B cell (primary cell): ENCODE measurements at regions not wholly inside any gene's neighbourhood (a gene's known extent, or its start where the extent isn't known, plus 50 kb on each side); places are given as distances from the start of the nearest gene placed in this dataset.

Experiments
- ATAC-seq: fragments of 200-7000 bp; cut with Tn5 transposase; one replicate; pipeline ENCODE4 v1.10.0; 2021; ENCODE audit warnings: low read depth, mild to moderate bottlenecking, moderate number of reproducible peaks, moderate library complexity
- CTCF ChIA-PET: fragments of 350-600 bp; sonication (Branson Sonifier 250); formaldehyde crosslinking; loops from one replicate; lab custom pipeline; 2021; ENCODE audit warnings: antibody characterized with exemption, inconsistent platforms; lab: Charles Lee
- POLR2A ChIA-PET: fragments of 350-600 bp; sonication (Branson Sonifier 250); formaldehyde crosslinking; loops from one replicate; lab custom pipeline; 2021; ENCODE audit warnings: antibody characterized with exemption; lab: Charles Lee
- DNase-seq: peaks from one replicate; pipeline ENCODE4 v3.0.0; 2013
- H2AFZ ChIP-seq: 2 replicates; pipeline ENCODE4 v1.6.1; 2012; ENCODE audit warnings: mild to moderate bottlenecking, low read depth, low read length; ENCODE audit not compliant: insufficient read depth, poor library complexity, severe bottlenecking
- H3K27ac ChIP-seq, 2 donors: 1 replicate in 1 of 2; 2 replicates in 1 of 2; pipeline ENCODE4 v1.5.1; 2012 to 2013; ENCODE audit warnings: low read length in 2 of 2, mild to moderate bottlenecking in 2 of 2, moderate library complexity in 1 of 2
- H3K27me3 ChIP-seq, 4 experiments: fragments of 200-600 bp in 1 of 4; sonication (generic) in 1 of 4; replicated peaks in 1 of 4; 1 replicate in 2 of 4; 2 replicates in 2 of 4; pipeline versions ENCODE4 v1.6.1 to v1.7.0; 2013 to 2016; ENCODE audit warnings: low read length in 3 of 4, mild to moderate bottlenecking in 2 of 4, mixed read lengths in 1 of 4, moderate library complexity in 1 of 4; ENCODE audit not compliant: insufficient read depth in 4 of 4, control insufficient read depth in 3 of 4; ENCODE audit errors: control extremely low read depth in 1 of 4
- H3K36me3 ChIP-seq, 2 experiments: replicated peaks in 1 of 2; 1 replicate in 1 of 2; 2 replicates in 1 of 2; pipeline versions ENCODE4 v1.6.1 to v1.7.1; 2013; ENCODE audit warnings: low read length in 1 of 2; ENCODE audit not compliant: insufficient read depth in 2 of 2, control insufficient read depth in 1 of 2; ENCODE audit errors: control extremely low read depth in 1 of 2, extremely low read depth in 1 of 2
- H3K4me1 ChIP-seq, 2 donors: fragments of 200-600 bp in 1 of 2; sonication (generic) in 1 of 2; 1 replicate in 1 of 2; 2 replicates in 1 of 2; pipeline versions ENCODE4 v1.5.1 to v1.6.1; 2013 to 2017; ENCODE audit warnings: low read length in 2 of 2; ENCODE audit not compliant: control insufficient read depth in 2 of 2, insufficient read depth in 2 of 2
- H3K4me2 ChIP-seq: replicated peaks from 2 replicates; pipeline ENCODE3; 2012; ENCODE audit warnings: mild to moderate bottlenecking, low read depth, low read length; ENCODE audit not compliant: poor library complexity, severe bottlenecking
- H3K4me3 ChIP-seq, 5 experiments: fragments of 200-600 bp in 1 of 5; sonication (generic) in 1 of 5; 1 replicate in 3 of 5; 2 replicates in 2 of 5; pipeline versions ENCODE4 v1.5.1 to v1.7.0; 2011 to 2016; ENCODE audit warnings: low read length in 4 of 5, mild to moderate bottlenecking in 4 of 5, low read depth in 2 of 5, control low read depth in 1 of 5, moderate library complexity in 1 of 5; ENCODE audit not compliant: insufficient read depth in 1 of 5; ENCODE audit errors: control extremely low read depth in 1 of 5, extremely low read depth in 1 of 5
- H3K79me2 ChIP-seq: fragments of 200-600 bp; sonication (generic); one replicate; pipeline ENCODE4 v1.6.0; 2016; ENCODE audit warnings: low read length; ENCODE audit not compliant: control insufficient read depth, insufficient read depth
- H3K9ac ChIP-seq: fragments of 200-600 bp; sonication (generic); 2 replicates; pipeline ENCODE4 v1.6.1; 2017; ENCODE audit warnings: mild to moderate bottlenecking, low read length, moderate library complexity
- H3K9me3 ChIP-seq, 3 donors: one replicate each; pipeline versions ENCODE4 v1.6.1 to v1.7.1; 2013; ENCODE audit warnings: low read length in 2 of 3; ENCODE audit not compliant: control insufficient read depth in 2 of 3, insufficient read depth in 1 of 3; ENCODE audit errors: control extremely low read depth in 1 of 3
- H4K20me1 ChIP-seq: 2 replicates; pipeline ENCODE4 v1.6.0; 2012; ENCODE audit warnings: mild to moderate bottlenecking, low read length; ENCODE audit not compliant: insufficient read depth, control insufficient read depth, poor library complexity, severe bottlenecking
- H3K27ac Mint-ChIP-seq: one replicate; pipeline ENCODE4 v1.8.0; 2021; ENCODE audit warnings: mixed read lengths
- H3K27me3 Mint-ChIP-seq: one replicate; pipeline ENCODE4 v1.8.0; 2021; ENCODE audit warnings: mixed read lengths
- H3K4me1 Mint-ChIP-seq: one replicate; pipeline ENCODE4 v1.8.0; 2021; ENCODE audit warnings: mixed read lengths
- H3K4me3 Mint-ChIP-seq: one replicate; pipeline ENCODE4 v1.8.0; 2021; ENCODE audit warnings: mixed read lengths
- H3K9me3 Mint-ChIP-seq: one replicate; pipeline ENCODE4 v1.8.0; 2022; ENCODE audit warnings: mixed read lengths; ENCODE audit not compliant: insufficient read depth
- EZH2 ChIP-seq: IDR thresholded peaks from 2 replicates; pipeline ENCODE4 v1.6.1; 2012; ENCODE audit warnings: borderline replicate concordance, low read depth, mild to moderate bottlenecking, moderate library complexity, low read length; ENCODE audit not compliant: insufficient read depth, poor library complexity, severe bottlenecking
- WGBS: methylation state at CpG from one replicate; pipeline ENCODE4 v1.1.5; 2013; ENCODE audit warnings: missing lambda C conversion rate; ENCODE audit not compliant: insufficient coverage; 5-methylcytosine and 5-hydroxymethylcytosine counted together
- intact Hi-C: fragments of 100-400 bp; cut with micrococcal nuclease; formaldehyde crosslinking; loops from one replicate; pipeline ENCODE4 v1.10.0; 2022
- TF ChIP-seq, protein P1 (sequence below): fragments of 200-600 bp; IDR thresholded peaks from one replicate; pipeline ENCODE4 v1.8.0; 2022; ENCODE audit warnings: antibody characterized with exemption, mild to moderate bottlenecking

DNA sequence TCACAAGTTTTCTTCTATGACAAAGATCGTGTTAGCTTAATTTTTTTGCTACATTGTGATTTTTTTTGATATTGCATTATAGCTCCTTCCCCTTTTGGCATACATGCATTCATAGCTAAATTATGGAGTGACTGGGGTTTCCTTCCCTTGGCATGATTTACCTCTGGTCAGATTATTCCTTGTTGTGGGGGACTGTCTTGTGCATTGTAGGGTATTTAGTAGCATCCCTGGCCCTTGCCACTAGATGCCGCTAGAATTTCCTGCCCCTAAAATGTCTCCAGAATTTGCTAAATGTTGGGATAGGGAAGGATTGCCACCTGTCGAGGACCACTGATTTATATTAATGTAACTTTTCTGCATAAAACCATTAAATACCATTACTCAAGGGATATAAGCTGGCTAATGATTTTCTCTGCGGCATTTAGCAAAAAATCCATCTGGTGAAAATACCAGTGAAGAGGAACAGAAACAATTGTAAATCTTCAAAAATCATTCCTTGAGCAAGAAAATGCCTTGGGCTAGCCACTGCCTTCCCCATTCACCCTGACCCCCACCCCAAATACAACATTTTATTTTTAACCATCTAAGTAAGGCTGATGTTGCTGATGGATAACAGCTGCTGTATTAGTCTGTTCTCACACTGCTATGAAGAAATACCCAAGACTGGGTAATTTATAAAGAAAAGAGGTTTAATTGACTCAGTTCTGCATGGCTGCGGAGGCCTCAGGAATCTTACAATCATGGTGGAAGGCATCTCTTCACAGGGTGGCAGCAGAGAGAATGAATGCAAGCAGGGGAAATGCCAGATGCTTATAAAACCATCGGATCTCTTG lies 195.2 kb downstream of the MAP2K6 start:
- ChIA-PET CTCF (interaction anchor here (0.7 to 3.7 kb wide), 12 partner anchors 9 to 534 kb away, joined by 3 to 22 read pairs (median 4); no protein-coding TSS in a partner anchor), POLR2A (no interaction called here)
- Histone ChIP-seq H3K36me3 (no peaks in the 10 kb centered on the region), H3K9ac (no peak overlapping the region), H3K27ac (no peak overlapping the region), H3K4me3 (no peak overlapping the region), H4K20me1 (no peaks in the 10 kb centered on the region), H3K79me2 (no peaks in the 10 kb centered on the region), H2AFZ (no peak overlapping the region), H3K4me1 (no peaks in the 10 kb centered on the region), H3K27me3 (peaks cover 0 to 4% (median 0%) of the 10 kb centered on the region in 4 experiments), H3K4me2 (no peak overlapping the region), H3K9me3 (no peaks in the 10 kb centered on the region)
- no peak overlapping the region for H3K27ac Mint-ChIP-seq
- ATAC-seq (no peak), DNase-seq (no peak)
- H3K9me3 Mint-ChIP-seq = no peaks in the 10 kb centered on the region
- peaks cover 1% of the 10 kb centered on the region for H3K4me1 Mint-ChIP-seq
- H3K4me3 Mint-ChIP-seq = no peak overlapping the region
- intact Hi-C loops = loop anchor here (5.0 kb wide), 1 partner anchor 42 kb away; no protein-coding TSS in a partner anchor
- 100% methylated on average over 1 of the region's 6 CpGs for WGBS
- TF ChIP-seq, protein P1, sequence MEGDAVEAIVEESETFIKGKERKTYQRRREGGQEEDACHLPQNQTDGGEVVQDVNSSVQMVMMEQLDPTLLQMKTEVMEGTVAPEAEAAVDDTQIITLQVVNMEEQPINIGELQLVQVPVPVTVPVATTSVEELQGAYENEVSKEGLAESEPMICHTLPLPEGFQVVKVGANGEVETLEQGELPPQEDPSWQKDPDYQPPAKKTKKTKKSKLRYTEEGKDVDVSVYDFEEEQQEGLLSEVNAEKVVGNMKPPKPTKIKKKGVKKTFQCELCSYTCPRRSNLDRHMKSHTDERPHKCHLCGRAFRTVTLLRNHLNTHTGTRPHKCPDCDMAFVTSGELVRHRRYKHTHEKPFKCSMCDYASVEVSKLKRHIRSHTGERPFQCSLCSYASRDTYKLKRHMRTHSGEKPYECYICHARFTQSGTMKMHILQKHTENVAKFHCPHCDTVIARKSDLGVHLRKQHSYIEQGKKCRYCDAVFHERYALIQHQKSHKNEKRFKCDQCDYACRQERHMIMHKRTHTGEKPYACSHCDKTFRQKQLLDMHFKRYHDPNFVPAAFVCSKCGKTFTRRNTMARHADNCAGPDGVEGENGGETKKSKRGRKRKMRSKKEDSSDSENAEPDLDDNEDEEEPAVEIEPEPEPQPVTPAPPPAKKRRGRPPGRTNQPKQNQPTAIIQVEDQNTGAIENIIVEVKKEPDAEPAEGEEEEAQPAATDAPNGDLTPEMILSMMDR = peak; percentile 11
- no peak for TF ChIP-seq EZH2
- H3K27me3 Mint-ChIP-seq = no peaks in the 10 kb centered on the region

DNA sequence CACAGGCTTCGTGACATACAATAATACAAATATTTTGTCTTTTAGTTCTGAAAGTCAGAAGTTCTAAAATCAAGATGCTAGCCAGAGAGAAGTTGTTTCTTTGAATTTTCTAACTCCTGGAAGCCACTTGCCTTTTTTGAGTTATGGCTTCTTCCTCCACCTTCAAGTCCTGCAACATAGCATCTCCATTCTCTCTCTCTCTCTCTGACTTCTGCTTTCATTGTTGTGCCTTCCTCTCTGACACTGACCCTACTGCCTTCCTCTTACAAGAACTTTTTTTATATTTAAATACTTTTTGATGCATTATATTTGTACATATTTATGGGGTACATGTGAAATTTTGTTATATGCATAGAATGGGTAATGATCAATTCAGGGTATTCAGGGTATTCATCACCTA lies 205.9 kb downstream of the MAP2K6 start:
- H3K27ac Mint-ChIP-seq = no peak overlapping the region
- ChIA-PET CTCF (interaction anchor here (1.1 to 2.0 kb wide), 2 partner anchors 10 to 13 kb away, joined by 4 to 10 read pairs; no protein-coding TSS in a partner anchor), POLR2A (no interaction called here)
- Histone ChIP-seq H3K9ac (no peak overlapping the region), H3K9me3 (no peaks in the 10 kb centered on the region), H3K79me2 (no peaks in the 10 kb centered on the region), H3K27ac (no peak overlapping the region), H3K4me3 (no peak overlapping the region), H3K27me3 (no peaks in the 10 kb centered on the region), H4K20me1 (no peaks in the 10 kb centered on the region), H3K4me2 (no peak overlapping the region), H3K4me1 (no peaks in the 10 kb centered on the region), H2AFZ (no peak overlapping the region), H3K36me3 (no peaks in the 10 kb centered on the region)
- peaks cover 2% of the 10 kb centered on the region for H3K9me3 Mint-ChIP-seq
- no peaks in the 10 kb centered on the region for H3K4me1 Mint-ChIP-seq
- DNase-seq = no peak
- peaks cover 7% of the 10 kb centered on the region for H3K27me3 Mint-ChIP-seq
- no peak overlapping the region for H3K4me3 Mint-ChIP-seq
- no CpG with 5 or more reads among the region's 1 CpG for WGBS
- no peak for TF ChIP-seq EZH2
- TF ChIP-seq, protein P1 = no peak
- no peak for ATAC-seq
- intact Hi-C loops = no loop called here
